ENCODE measurements at regions not wholly inside any gene's neighbourhood (a gene's known extent, or its start where the extent isn't known, plus 50 kb on each side); places are given as distances from the start of the nearest gene placed in this dataset.

DNA sequence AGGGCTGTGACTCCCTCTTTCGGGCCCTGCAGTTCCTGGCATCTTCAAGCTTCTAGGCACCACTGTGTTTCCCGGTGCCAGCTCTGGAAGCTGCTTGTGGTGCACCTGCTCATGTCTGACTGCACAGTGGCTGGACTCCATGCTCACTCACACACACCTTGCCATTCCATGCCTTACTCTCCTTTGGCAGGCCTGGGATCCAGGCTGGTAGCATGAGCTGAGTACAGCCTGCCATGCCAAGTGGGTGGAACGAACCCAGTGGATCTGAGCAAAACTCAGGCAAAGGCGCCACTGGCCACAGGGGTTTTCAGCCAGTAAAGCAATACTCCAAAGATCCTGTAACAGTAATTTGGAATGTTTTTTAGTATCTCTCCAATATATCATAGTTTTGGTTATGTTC lies 902.7 kb upstream of the USP15 start:
- DNase-seq, result no peak

GRCh38 chr12:61362037-61362436 lies 898.2 kb upstream of the USP15 start:
- no peak for DNase-seq

- no peak for DNase-seq
These were observed 895.2 kb upstream of the USP15 start for GRCh38 chr12:61365001-61365400.

- no peak for DNase-seq
These were observed 892.9 kb upstream of the USP15 start for GRCh38 chr12:61367281-61367785.

GRCh38 chr12:61369241-61369910 lies 890.8 kb upstream of the USP15 start:
- no peak for DNase-seq

GRCh38 chr12:61384511-61384910 lies 875.7 kb upstream of the USP15 start:
- no peak for DNase-seq

GRCh38 chr12:61385771-61386170 lies 874.4 kb upstream of the USP15 start:
- DNase-seq, result no peak

GRCh38 chr12:61397668-61398067 lies 862.5 kb upstream of the USP15 start:
- no peak for DNase-seq

DNA sequence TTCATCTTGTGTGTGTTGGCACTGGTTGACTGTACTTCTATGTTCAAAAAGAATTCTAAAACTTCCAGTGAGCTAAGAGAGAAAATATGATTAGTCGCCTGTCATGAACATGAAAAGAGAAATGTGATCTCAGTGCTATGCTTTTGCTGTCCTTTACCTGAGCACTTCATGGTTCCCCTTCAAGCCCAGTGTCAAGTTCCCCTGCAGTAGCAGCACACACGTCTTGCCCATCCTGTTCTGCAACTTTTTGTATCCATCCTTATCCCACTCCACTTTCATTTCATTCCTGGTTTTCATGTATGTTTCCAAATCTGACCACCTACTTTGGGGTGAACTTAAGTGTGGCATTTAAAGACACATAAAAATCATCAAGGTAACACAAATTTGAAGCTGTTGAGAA lies 848.0 kb upstream of the USP15 start:
- no peak for DNase-seq

- no peak for DNase-seq
These were observed 845.7 kb upstream of the USP15 start for GRCh38 chr12:61414470-61414869.

GRCh38 chr12:61422786-61423185 lies 837.4 kb upstream of the USP15 start:
- no peak for DNase-seq

- DNase-seq, result no peak
These were observed 808.1 kb upstream of the USP15 start for GRCh38 chr12:61452076-61452475.

- no peak for DNase-seq
These were observed 772.5 kb upstream of the USP15 start for GRCh38 chr12:61487728-61488127.

DNA sequence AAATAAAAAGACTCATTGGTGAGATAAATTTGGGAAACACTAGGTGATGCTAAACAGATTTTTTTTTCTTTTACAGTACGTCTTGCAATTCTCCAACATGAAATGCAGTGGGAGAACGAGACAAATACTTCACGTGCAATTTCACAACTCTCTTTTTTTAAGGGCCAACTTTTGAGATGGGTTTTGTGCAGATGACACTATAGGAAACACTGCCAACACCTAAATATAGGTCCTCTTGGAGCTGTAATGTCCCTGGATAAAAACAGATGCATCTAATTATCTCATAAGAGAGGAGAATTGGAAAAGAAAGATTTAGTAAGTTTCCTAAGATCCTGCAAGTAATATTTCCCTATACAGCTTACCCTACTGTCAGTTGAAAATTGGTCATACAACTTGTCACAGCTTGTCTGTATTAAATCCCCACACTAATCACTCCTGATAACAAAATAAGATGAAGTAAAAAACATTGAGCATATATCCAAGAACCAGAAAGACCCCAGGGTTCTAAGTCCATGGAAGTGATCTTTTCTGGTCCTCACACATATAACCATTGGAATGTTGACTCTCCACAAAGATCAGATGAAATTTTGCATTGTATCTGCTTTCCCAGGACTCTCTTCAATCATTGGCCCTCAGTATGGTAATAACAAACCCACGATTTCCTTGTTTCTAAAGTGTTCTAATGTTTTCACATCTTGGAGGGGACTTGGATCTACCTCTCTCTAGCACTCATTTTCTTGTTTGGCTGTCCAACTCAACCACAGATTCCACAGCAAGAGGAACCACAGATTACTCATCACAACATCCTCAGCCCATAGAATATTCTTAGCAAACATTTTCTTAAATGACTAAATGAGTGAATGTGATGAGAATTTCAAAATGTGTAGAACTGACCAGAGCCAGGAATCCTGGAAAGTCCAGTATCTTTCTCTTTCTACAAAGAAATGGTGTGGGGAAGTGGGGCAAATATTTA lies 769.4 kb upstream of the USP15 start:
- DNase-seq, result no peak

DNA sequence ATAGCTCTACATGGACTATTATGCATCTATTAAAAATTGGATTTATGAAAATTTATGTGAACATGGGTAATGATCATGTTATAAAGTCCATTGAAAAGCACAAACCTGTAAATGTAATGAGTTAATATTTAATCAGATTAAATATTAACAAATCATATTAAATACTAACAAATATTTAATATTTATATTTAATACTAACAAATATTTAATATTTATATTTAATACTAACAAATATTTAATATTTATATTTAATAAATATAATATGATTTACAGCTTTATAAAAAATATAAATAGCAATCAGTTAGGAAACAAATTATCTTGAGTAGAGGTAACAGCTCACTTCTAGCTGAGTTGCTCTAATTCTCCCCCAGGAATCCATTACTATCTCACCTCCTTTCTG lies 758.0 kb upstream of the USP15 start:
- DNase-seq, result no peak

DNA sequence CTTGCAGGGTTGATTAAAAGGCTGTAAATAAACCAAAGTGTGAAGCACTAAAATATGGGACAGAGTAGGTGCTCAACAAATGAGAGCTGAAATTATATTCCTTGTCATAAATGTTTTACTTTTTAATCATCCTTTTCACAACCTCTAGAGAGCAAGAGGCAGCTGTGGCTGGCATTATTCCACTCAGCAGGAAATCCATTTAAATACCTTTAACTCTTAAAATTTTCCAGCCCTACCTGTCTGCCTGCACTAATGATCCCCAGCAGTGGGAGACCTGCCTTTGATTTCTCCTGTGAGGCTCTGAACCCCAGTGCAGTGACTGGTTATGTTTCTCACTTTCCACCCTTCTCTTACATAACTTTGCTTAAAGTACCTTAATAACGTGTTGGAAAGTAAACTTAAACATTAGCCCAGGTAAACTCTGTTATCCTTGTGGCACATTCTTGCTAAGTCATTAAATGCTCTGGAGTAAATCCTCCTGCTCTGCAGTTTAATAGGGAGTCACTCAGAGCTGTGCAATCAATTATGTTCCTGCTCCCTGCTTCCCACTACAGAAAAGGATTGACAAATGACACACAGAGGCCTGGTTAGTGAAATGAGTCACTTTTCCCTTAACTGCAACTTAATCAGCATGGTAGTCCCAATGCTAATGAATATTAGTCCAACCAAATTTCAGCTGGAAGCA lies 755.7 kb upstream of the USP15 start:
- DNase-seq, result no peak

GRCh38 chr12:61513499-61513898 lies 746.7 kb upstream of the USP15 start:
- no peak for DNase-seq

GRCh38 chr12:61514016-61514415 lies 746.2 kb upstream of the USP15 start:
- no peak for DNase-seq

DNA sequence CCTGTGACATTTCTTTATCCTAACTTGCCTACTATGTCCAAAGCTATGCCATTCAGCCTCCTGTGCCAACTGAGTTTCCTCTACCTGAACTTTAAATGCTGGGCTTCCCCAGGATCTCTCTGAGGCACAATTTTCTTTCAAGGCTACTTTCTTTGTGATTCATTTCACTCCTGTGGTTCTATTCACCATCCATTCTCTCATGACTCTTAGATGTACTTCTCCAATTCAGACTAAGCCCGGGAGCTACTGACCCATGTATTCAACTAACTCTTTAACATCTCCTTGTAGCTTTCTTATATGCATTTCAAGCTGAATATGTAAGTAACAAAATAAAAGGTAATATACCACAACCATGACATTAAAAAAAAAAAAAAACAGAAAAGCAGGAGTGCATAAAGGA lies 738.9 kb upstream of the USP15 start:
- no peak for DNase-seq

- DNase-seq, result no peak
These were observed 736.8 kb upstream of the USP15 start for GRCh38 chr12:61523276-61523992.

- DNase-seq, result no peak
These were observed 735.4 kb upstream of the USP15 start for GRCh38 chr12:61524851-61525250.

- DNase-seq, result no peak
These were observed 734.9 kb upstream of the USP15 start for GRCh38 chr12:61525331-61525730.

- no peak for DNase-seq
These were observed 729.7 kb upstream of the USP15 start for GRCh38 chr12:61530456-61530855.
